Stomach smooth muscle (tissue), 2 donors: ENCODE measurements at regions not wholly inside any gene's neighbourhood (a gene's known extent, or its start where the extent isn't known, plus 50 kb on each side); places are given as distances from the start of the nearest gene placed in this dataset.
"Not testable (repeated sequence)": the region's sequence is repeated elsewhere in the genome, so short reads cannot be mapped to it uniquely, and the experiment has no call there.

ENCODE experiments used
- H3K27ac ChIP-seq: one replicate; pipeline ENCODE4 v1.7.0; 2013; ENCODE audit warnings: mild to moderate bottlenecking, low read length, inconsistent platforms
- H3K27me3 ChIP-seq, 2 donors: one replicate each; pipeline ENCODE4 v1.7.0; 2013; ENCODE audit warnings: low read length in 2 of 2; ENCODE audit not compliant: insufficient read depth in 2 of 2, control insufficient read depth in 1 of 2
- H3K36me3 ChIP-seq, 2 donors: one replicate each; pipeline ENCODE4 v1.7.0; 2013; ENCODE audit warnings: low read length in 2 of 2; ENCODE audit not compliant: control insufficient read depth in 2 of 2, insufficient read depth in 2 of 2
- H3K4me1 ChIP-seq: one replicate; pipeline ENCODE4 v1.7.0; 2013; ENCODE audit warnings: low read length; ENCODE audit not compliant: control insufficient read depth, insufficient read depth
- H3K4me3 ChIP-seq, 2 donors: one replicate each; pipeline ENCODE4 v1.7.0; 2013; ENCODE audit warnings: low read length in 2 of 2
- H3K9ac ChIP-seq, 2 donors: one replicate each; pipeline ENCODE4 v1.7.0; 2013; ENCODE audit warnings: low read length in 2 of 2, mild to moderate bottlenecking in 1 of 2
- H3K9me3 ChIP-seq, 2 donors: one replicate each; pipeline ENCODE4 v1.7.0; 2013; ENCODE audit warnings: low read length in 2 of 2; ENCODE audit not compliant: control insufficient read depth in 2 of 2
- donor health status: healthy.
- donor health status: Pancreatic carcinoma.

DNA sequence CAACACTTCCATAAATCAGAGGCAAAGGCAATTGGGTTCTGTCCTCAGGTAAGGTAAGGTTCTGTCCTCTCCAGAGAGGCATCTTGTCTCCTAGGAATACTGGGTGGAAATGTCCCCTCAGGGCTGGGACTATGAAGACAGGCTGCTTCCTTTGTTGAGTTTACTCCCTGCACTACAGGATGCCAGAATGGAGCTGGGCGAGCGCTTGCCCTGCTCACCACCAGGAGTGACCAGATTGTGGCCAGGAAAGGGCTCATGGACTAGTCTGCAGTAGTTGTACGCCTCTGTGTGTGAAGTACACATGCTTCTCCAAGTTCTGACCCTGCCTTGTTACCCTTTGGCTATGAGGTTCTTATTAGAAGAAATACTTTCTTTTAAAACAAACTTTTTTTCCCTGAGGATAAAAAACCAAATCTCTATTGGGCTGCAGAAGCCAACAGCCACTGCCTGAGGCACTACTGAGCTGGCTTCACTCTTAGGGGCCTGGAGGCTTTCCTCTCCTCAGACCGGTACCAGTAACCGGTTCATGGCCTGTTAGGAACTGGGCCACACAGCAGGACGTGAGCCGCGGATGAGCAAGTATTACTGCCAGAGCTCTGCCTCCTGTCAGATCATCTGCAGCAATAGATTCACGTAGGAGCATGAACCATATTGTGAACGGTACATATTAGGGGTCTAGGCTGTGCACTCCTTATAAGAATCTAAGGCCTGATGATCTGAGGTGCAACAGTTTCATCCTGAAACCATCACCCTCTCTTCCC is 83.2 kb downstream of the DHRS2 start:
- H3K4me1 ChIP-seq, result no peaks in the 10 kb centered on the region
- no peaks in the 10 kb centered on the region for H3K36me3 ChIP-seq
- H3K9ac ChIP-seq, result no peak overlapping the region
- H3K27ac ChIP-seq, result no peak overlapping the region
- H3K4me3 ChIP-seq, result no peak overlapping the region
- no peaks in the 10 kb centered on the region for H3K9me3 ChIP-seq
- H3K27me3 ChIP-seq, result no peaks in the 10 kb centered on the region

DNA sequence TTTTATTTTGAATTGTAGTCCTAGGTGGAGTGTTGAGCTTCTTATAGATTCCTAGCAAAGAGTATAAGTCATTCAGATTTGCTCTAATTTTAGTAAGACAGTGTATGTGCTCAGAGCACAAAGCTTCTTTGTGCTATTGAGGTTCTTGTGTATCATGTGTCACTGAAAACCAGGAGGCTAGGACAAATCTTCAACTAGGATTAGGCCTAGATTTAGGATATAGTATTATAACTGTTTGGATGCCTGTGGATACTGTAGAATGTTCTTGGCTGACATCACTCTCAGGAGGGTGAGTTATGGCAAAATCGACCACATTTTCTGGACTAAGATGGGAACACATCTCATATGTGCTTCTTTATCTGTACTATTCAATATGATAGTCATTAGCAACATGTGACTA is 86.5 kb downstream of the DHRS2 start:
- Histone ChIP-seq H3K4me3 (no peak overlapping the region), H3K9ac (no peak overlapping the region), H3K4me1 (no peaks in the 10 kb centered on the region), H3K9me3 (no peaks in the 10 kb centered on the region), H3K27ac (no peak overlapping the region), H3K27me3 (no peaks in the 10 kb centered on the region), H3K36me3 (no peaks in the 10 kb centered on the region)

DNA sequence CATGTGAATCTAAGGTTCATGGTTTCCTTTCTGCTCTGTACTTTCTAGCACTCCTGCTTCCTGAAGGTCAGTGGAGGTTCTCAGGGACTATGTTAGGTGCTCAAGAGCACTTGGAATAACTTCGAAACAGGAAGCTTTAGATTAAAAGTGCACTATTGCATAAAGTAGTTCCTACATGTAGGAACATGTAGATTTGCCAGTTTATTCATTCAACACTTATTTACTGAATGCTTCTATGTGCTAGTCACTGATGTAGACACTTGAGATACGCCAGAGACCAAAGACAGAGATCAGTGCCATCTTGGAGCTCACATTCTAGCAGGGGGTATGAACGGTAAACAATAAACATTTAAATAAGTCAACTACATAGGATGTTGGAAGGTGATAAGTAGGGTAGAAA is 87.7 kb downstream of the DHRS2 start:
- H3K27ac ChIP-seq, result no peak overlapping the region
- no peaks in the 10 kb centered on the region for H3K36me3 ChIP-seq
- no peaks in the 10 kb centered on the region for H3K9me3 ChIP-seq
- no peak overlapping the region for H3K4me3 ChIP-seq
- no peak overlapping the region for H3K9ac ChIP-seq
- no peaks in the 10 kb centered on the region for H3K27me3 ChIP-seq
- H3K4me1 ChIP-seq, result no peaks in the 10 kb centered on the region

DNA sequence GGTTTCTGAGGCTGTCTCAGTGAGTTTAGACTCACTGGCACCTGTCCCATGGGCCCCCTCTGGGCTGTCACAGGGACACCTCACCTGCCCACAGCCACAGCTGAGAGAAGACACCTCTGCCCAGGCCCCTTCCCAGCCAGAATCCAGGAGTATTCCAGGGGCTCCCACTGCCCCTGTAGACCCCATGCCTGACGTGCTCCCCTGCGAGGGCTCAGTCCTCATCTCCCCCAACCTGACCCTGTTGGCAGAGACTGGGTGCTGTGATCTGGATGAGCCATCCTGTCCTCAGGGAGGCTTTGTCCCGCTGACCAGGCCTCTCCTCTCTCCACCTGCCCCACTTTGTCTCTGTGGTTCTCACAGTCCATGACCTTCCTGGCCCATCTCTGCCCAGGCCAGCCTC is 89.4 kb downstream of the DHRS2 start:
- H3K4me3 ChIP-seq, result no peak overlapping the region
- no peaks in the 10 kb centered on the region for H3K27me3 ChIP-seq
- H3K27ac ChIP-seq, result no peak overlapping the region
- no peaks in the 10 kb centered on the region for H3K9me3 ChIP-seq
- H3K9ac ChIP-seq, result no peak overlapping the region
- H3K4me1 ChIP-seq, result no peaks in the 10 kb centered on the region
- H3K36me3 ChIP-seq, result no peaks in the 10 kb centered on the region

DNA sequence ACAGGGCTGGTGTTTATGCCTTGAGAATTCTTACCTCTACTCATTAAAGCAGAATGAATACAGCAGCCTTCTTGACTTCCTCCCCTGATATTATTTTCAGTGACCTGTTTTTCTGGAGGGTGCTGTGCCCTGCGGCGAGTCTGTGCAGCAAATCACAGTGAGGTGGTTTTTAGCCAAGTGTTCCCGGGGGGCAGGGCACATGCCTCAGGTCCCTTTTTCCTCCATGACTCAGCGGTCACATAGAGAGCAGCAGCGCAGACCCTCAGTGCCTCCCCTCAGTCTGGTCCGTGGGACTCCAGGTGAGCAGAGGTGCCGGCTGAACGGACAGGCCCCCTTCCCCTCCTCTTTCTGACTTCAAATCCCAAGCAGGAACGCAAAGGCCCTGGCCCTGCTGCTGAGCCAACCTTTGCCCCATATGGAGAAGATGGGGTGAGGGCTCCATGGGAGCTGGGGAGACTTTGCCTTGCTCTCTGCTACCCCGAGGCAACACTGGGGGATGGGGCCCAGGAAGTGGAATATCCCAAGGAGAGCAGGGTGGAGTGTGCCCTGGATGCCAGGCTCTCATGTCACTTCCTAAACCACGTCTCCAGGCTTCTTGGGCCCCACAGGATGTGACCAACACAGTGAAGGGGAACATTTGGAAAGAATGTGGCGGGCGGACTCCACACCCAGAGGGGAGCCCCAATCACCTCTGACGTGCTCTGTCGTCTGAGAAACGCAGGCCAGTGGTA is 90.0 kb downstream of the DHRS2 start:
- Histone ChIP-seq H3K27ac (no peak overlapping the region), H3K4me3 (no peak overlapping the region), H3K4me1 (no peaks in the 10 kb centered on the region), H3K9me3 (no peaks in the 10 kb centered on the region), H3K27me3 (peaks cover 0 to 3% of the 10 kb centered on the region in 2 donors), H3K36me3 (no peaks in the 10 kb centered on the region), H3K9ac (no peak overlapping the region)

DNA sequence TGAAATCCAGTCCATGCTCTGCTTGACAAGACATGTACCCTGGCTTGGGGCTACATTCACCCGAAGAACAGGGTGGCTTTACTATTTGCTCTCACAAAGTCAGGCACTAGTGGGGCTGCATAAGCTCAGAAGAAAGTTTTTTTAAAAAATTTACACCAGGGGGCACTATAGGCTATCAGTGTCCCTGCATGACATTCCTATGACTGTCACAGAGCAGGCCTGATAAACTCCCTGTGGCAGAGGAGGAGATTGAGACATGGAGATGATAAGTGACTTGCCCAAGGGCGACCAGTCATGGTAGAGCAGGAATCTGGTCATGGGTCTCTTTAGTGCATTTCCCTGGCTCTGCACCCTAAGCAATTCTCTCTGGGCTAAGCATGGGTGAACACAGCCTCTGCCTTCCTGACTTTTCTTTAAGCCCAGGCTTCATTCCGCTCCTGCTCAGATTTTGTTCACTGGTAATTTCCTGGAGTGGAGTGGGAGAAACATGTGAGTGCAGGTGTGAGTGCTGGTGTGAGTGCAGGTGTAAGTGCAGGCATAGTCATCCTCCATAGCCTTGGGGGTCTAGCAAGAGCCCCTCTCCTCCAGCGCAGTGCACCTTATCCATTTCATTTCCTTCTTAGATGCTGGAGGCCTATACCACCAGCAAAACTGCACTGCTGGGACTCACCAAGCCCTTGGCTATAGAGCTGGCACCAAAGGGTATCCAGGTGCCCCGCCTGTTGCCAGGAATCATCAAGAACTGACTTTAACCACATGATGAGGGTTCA is 91.6 kb downstream of the DHRS2 start:
- Histone ChIP-seq H3K9me3 (no peaks in the 10 kb centered on the region), H3K4me3 (no peak overlapping the region), H3K27ac (no peak overlapping the region), H3K4me1 (no peaks in the 10 kb centered on the region), H3K27me3 (peaks cover 0 to 3% of the 10 kb centered on the region in 2 donors), H3K36me3 (no peaks in the 10 kb centered on the region), H3K9ac (no peak overlapping the region)

DNA sequence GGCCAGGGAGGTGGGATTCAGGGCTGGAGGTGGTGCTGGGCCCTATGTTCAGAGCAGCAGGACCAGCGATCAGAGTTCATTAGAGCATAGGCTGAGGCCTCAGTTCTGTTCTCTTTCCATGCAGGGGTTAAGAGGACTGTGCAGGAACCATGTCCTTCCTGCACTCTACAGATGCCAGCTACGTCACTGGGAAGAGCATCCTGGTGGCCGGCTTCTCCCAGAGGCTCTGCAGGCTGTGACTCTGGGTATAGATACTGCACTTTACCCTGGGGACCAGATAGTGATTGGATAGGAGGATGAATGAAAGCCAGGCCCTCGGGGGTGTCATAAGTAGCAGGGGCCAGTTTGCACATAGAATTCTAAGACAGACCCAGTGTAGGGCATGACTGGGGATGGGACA is 92.6 kb downstream of the DHRS2 start:
- Histone ChIP-seq H3K4me3 (no peak overlapping the region), H3K27ac (no peak overlapping the region), H3K9me3 (no peaks in the 10 kb centered on the region), H3K27me3 (peaks cover 0 to 3% of the 10 kb centered on the region in 2 donors), H3K4me1 (no peaks in the 10 kb centered on the region), H3K36me3 (no peaks in the 10 kb centered on the region), H3K9ac (no peak overlapping the region)

DNA sequence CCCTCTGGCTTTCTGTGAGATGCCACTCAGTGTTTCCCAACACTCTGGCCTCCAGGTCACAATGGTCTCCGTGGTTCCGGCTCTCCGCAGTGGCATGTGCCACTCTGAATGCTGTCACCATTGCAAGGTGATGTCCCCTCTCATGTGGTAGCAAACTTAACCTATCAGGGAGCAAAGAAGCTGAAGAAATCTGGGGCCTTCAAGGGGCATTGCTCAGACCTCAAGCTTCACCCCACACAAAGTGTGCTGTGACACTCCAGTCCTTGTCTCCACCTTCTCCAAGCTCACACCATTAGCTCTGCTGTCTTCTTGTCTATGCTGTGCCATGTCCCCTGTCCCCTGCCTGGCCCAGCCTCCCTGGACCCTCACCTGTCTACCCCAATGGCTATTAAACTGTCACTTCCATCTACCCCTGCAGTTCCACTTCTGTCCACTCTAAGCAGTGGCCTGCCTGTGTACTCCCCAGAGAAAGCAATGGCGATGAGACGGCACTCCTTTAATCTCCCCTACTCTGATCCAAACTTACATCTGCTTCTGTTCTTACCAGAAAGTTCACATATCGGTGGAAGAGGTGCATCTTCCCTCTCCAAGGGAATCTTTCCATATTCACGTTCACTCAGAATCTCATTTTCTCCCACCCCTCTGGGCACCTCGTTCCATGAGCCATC is 93.7 kb downstream of the DHRS2 start:
- H3K9ac ChIP-seq, result no peak overlapping the region
- H3K9me3 ChIP-seq, result no peaks in the 10 kb centered on the region
- no peak overlapping the region for H3K4me3 ChIP-seq
- peaks cover 0 to 3% of the 10 kb centered on the region in 2 donors for H3K27me3 ChIP-seq
- H3K4me1 ChIP-seq, result no peaks in the 10 kb centered on the region
- no peaks in the 10 kb centered on the region for H3K36me3 ChIP-seq
- no peak overlapping the region for H3K27ac ChIP-seq

DNA sequence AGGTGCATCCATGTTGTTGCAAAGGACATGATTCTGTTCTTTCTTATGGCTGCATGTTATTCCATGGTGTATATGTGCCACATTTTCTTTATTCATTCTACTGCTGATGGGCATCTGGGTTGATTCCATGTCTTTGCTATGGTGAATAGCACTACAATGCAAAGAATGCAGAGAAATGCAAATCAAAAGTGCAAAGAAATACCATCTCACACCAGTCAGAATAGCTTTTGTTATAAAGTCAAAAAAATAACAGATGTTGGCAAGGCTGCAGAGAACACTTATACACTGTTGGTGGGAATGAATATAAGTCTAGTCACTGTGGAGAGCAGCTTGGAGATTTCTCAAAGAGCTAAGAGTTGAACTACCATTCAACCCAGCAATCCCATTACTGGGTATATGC is 99.2 kb downstream of the DHRS2 start:
- Histone ChIP-seq H3K27ac (no peak overlapping the region), H3K36me3 (no peaks in the 10 kb centered on the region), H3K4me1 (no peaks in the 10 kb centered on the region), H3K9me3 (no peaks in the 10 kb centered on the region), H3K9ac (no peak overlapping the region), H3K27me3 (peaks cover 0 to 3% of the 10 kb centered on the region in 2 donors), H3K4me3 (no peak overlapping the region)

DNA sequence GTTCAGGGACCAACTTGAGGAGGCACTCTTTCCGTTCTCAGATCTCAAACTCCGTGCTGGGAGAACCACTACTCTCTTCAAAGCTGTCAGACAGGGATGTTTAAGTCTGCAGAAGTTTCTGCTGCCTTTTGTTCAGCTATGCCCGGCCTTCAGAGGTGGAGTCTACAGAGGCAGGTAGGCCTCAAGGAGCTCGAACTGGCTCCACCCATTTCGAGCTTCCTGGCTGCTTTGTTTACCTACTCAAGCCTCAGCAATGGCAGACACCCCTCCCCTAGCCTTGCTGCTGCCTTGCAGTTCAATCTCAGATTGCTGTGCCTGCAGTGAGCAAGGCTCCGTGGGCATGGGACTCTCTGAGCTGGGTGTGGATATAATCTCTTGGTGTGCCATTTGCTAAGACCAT is 108.2 kb downstream of the DHRS2 start:
- not testable (repeated sequence) for H3K9ac ChIP-seq, H3K27me3 ChIP-seq, H3K27ac ChIP-seq, H3K9me3 ChIP-seq, H3K36me3 ChIP-seq, H3K4me1 ChIP-seq, H3K4me3 ChIP-seq
